Lower leg skin (tissue), 3 donors: ENCODE measurements at regions not wholly inside any gene's neighbourhood (a gene's known extent, or its start where the extent isn't known, plus 50 kb on each side); places are given as distances from the start of the nearest gene placed in this dataset.

ENCODE experiments used
- CTCF ChIP-seq, 3 donors: fragments of 450-650 bp; IDR thresholded peaks; one replicate each; pipeline ENCODE4 v1.5.1; 2016; ENCODE audit warnings: antibody characterized with exemption in 3 of 3, mild to moderate bottlenecking in 3 of 3, moderate library complexity in 2 of 3
- POLR2A ChIP-seq, 2 donors: fragments of 450-650 bp; IDR thresholded peaks; one replicate each; pipeline ENCODE4 v1.6.1; 2016 to 2017; ENCODE audit warnings: antibody characterized with exemption in 2 of 2, mild to moderate bottlenecking in 1 of 2, moderate library complexity in 1 of 2

GRCh38 chr4:103405415-103405814, 207.3 kb upstream of the CENPE start:
- TF ChIP-seq CTCF (IDR thresholded peaks at IDR 0.05) (no peak), POLR2A (IDR thresholded peaks at IDR 0.05) (no peak)
